HG02885 (cell line): ENCODE measurements at regions not wholly inside any gene's neighbourhood (a gene's known extent, or its start where the extent isn't known, plus 50 kb on each side); places are given as distances from the start of the nearest gene placed in this dataset.
"Not testable (repeated sequence)": the region's sequence is repeated elsewhere in the genome, so short reads cannot be mapped to it uniquely, and the experiment has no call there.

ENCODE experiments used
- ATAC-seq: cut with Tn5 transposase; IDR thresholded peaks from one replicate; pipeline ENCODE4 v1.9.1; 2021; ENCODE audit warnings: mild to moderate bottlenecking; ENCODE audit not compliant: unreplicated experiment, poor library complexity

DNA sequence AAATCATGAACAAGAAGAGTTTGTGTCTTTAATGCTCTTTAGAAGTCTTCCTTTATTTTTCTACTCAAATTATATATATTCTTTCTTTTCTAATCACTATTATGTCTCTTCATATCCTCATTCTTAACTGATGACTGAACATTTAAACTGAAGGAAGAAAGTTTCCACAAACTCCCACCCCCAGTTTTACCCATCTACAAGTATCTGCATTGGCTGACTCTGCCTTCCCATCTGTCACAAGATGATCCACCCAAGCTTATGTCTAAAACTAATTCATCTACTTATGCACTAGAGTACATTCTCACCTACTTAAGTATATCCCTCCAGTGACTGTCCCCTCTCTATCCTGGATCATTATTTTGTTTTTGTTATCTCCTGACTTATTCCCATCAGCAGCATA, 344.5 kb downstream of the PRR16 start:
- no peak for ATAC-seq

DNA sequence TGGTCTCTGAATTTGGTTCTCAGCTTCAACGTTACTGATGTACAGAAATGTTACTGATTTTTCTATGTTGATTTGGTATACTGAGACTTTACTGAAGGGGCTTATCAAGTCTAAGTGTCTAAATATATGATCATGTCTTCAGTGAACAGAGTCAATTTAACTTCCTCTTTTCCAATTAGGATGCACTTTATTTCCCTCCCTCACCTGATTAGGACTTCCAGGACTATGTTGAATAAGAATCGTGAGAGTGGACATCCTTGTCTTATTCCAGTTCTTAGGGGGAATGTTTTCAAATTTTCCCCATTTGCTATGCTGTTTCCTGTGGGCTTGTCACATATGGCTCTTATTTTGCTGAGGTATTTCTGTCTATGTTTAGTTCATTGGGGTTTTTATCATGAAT, 349.5 kb downstream of the PRR16 start:
- no peak for ATAC-seq

DNA sequence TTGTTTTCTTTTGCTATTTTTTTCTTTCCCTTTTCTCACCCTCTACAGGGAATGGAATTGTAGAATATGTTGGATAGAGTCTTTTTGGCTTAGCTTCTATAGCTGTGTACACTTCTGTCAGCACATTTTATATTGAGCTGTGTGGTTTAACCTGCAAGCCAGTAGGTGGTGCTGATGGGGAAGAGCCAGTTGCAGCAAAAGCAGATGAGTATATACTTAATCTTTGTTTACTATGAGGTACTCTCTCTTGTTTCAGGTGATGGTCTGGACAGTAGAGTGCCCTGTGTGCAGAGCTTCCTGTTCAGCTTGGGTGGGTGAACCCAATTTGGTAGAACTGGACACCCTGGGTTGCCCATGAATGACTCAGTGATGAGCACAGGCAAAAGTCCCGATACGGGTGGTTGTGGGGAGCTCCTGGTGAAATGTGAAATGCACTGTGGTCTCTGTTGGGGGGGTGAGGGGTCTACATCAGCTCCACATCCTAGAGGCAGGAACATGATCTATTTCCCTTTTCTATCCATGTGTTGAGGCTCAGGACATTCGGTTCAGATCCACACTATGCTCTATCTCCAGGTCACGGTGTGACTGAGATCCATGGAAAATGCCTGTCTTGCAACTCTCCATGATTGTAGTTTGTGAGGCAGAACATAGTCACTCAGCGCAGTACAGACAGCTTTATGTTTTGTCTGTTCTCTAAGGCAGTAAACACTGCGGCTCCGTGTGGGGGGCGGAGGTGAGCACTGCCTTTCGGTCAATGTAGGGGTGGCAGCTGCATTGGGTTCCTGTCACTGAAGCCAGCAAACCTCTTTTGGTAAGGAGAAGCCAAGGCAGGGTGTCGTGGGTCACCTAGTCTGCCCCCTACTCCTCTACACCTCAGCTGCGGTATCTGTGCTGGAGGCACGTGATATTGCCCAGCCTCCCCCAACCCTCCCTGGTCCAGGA, 353.2 kb downstream of the PRR16 start:
- ATAC-seq = no peak

DNA sequence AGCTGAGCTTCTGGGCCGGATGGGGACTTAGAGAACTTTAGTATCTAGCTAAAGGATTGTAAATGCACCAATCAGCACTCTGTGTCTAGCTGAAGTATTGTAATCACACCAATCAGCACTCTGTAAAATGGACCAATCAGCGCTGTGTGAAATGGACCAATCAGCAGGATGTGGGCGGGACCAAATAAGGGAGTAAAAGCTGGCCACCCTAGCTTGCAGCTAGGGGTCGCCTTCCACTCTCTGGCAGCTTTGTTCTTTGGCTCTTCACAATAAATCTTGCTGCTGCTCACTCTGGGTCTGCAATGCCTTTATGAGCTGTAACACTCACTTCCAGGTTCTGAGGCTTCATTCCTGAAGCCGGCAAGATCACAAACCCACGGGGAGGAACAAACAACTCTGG, 354.0 kb downstream of the PRR16 start:
- no peak for ATAC-seq

DNA sequence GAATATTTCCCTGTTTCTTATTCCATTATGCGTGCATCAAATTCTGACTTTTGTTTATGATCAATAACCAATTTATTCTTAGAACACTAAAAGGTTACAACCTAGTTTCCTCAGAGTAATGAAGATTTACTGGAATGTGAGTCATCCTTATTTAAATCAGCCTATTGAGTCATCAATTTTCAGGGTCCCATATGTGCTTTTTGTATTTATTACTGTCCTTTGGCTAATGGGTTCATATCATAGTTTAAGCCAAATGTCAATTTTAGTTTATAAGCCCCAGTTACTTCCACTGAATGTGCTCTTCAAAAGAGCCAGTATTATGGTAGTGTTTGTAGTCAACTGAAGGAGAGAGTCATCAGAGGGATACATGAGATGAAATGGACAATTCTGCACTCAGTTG, 359.2 kb downstream of the PRR16 start:
- no peak for ATAC-seq

DNA sequence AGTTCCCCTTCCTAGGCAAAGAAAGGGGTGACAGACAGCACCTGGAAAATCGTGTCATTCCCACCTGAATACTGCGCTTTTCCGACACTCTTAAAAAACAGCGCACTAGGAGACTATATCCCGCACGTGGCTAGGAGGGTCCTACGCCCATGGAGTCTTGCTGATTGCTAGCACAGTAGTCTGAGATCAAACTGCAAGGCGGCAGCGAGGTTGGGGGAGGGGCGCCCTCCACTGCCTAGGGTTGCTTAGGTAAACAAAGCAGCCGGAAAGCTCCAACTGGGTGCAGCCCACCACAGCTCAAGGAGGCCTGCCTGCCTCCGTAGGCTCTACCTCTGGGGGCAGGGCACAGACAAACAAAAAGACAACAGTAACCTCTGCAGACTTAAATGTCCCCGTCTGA, 367.5 kb downstream of the PRR16 start:
- ATAC-seq = not testable (repeated sequence)

DNA sequence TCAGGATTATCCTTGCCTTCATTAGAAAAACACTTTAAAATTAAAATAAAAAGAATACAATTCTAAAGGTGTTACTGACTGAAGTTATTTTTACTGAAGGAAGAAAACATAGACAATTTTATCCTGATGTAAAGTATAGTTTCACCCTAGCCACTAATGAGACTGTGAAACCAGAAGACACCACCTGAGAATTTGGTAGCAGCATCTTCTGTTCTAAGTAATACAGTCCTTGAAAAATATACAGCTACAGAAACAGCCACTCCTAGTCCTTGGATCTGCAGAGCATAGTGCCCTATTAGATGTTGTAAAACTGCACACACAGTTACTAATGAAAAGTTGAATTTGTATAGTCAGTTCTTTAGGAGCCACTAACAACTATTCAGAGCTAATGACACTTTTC, 377.7 kb downstream of the PRR16 start:
- ATAC-seq = no peak

DNA sequence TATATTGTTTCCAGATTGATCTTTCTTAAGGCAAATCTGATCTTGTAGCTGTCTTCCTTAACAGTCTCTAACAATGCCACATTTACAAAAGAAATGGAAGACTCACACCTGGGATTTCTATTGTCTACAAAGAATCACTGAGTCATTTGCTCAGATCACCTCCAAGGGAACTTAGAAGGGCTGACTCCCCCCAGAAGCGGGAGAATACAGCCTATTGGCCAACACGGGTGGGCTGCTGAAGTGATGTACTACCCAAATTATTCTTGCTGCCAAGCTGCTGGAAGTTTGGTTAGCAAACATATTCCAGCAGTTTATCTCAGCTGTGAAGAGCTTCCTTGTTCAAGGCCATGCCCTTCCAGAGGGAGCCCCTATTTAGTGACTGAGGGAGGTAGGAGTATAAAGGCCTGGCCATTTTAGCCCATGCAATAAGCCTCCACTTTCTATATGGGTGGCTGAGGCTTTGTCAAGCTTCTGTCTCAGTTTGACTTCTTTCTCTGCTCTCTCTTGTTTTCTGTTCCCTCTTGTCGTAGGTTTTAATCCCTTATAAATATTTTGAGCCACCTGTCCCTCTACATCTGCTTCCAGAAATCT, 379.4 kb downstream of the PRR16 start:
- no peak for ATAC-seq

DNA sequence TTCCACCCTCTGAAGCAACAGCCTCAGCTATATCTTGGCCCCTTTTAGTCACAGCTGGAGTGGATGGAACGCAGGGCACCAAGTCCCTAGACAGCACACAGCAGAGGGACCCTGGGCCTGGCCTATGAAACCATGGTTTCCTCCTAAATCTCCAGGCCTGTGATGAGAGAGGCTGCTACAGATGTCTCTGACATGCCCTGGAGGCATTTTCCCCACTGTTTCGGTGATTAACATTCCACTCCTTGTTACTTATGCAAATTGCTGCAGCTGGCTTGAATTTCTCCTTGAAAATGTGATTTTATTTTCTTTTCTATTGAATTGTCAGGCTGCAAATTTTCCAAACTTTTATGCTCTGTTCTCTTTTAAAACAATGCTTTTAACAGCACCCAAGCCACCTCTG, 384.8 kb downstream of the PRR16 start:
- no peak for ATAC-seq

DNA sequence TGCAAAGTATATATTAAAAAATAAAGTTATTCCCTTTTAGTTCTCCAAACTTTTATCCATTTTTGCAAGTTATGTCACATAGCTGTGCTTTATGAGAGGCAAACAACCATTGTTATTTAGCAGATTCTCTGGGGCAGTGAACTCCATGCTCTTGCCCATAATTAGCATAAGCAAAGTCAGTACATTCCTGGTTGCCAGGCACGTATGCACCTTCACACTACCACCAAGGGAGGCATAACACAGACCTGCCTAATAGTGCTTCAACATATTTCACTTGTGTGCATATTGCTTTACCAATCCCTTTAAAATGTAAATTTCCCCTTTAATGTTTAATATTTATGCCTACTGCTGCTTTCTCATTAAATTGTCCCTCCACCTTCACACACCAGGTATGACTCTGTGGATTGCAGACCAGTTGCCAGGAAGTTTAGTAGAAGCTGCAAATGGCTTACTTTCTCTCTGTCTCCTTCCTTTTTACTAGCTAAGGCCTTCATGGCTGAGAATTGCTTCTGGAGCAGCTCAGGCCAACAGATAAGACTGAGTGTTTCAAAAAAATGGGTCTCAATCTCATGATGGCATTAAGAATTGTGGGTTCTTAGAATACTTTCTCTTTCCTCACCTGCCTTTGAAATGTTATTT, 388.2 kb downstream of the PRR16 start:
- ATAC-seq = no peak

DNA sequence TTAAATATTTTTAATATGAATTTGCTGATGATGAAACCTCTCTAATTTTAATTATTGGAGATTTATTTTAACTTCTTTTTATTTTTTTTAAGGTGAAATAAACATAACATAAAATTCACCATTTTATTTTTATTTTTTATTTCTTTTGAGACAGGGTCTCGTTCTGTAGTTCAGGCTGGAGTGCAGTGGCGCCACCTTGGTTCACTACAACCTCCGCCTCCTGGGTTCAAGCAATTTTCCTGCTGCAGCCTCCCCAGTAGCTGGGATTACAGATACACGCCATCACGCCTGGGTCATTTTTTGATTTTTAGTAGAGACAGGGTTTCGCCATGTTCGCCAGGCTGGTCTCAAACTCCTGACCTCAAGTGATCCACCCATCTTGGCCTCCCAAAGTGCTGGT, 402.9 kb downstream of the PRR16 start:
- no peak for ATAC-seq

DNA sequence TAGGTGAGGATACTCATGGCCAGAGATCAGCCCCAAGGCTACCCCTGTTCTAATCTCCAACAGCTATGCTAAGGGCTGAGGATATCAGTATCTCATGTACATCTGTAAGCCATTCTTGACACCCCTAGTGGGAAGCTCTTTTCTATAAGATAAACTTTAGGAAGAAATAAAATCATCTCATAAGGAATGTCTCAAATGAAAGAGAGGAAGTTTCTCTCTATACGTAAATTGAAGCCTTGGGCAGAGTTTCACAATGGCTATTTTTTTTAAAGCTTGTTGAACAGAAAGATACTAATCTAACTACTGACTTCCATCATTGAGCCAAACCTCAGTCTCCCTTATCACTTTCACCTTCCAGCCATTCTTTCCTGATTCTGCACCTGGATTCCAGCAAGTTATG, 405.7 kb downstream of the PRR16 start:
- ATAC-seq = no peak

DNA sequence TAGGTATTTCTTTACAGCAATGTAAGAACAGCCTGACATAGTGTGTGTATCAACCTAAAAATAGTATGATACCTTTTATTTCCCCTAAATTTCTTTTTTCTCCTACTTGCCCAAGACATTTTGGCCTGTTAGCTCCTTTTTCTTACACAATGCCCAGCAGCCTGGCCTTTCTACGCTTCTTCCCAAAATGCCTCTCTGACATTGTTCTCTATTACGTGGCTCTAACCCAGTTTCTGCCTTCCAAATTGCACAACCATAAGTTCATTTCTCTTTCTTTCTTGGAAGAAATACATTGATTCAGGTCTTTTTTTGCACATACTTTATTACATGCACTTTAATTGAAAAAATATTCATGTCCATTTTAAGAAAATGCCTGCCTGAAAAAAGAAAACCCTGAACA, 408.2 kb downstream of the PRR16 start:
- no peak for ATAC-seq

DNA sequence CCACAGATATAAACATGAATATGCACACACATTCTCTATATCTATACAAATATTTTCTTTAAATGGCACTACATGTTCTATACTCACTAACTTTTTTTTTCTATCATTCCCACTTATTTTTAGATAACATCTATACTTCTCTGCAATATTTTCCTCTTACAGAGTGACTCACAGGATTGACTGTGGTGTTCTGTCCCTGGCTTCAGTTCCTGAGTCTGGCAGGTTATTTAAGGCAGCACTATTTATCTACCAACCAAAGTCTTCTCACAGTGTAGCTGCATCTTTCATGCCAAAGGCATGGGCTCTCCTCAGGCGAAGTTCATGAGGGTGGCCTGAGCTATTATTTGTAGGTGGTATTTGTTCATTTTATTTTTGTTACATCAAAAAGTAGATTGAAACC, 409.0 kb downstream of the PRR16 start:
- no peak for ATAC-seq

DNA sequence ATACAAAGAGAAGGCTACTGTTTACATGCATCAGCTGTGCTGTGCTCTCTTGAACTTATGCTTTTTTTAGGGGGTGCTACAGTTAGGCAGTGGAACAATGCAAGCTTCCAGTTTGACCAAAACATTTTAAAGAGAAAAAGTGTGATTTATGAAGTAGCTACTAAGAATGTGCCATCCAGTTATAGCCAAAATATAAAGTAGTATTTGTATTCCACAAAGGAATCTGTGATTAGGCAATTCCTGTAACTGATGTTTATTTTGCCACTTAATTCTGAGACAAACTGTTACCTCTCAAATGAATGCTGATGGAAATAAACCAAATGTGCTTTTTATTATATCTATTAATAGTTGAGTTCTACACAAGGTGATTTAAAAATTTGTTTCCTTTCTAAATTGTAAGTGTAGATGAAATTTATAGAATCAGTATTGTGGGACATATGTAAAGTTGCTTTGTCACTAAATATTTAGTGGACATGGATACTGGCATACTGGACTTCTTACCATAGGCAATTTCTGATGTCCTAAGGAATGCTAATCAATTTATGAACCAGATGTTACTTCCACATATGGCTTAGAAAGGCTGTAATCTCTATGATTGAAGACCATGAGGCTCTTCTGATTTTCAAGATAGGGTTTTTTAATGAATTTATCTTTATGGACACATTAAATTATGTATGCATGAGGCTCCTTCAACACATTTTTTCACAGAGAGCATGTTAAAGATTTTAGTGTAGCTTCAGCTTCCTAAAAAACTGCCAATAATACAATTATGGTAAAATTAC, 410.2 kb downstream of the PRR16 start:
- ATAC-seq = no peak

DNA sequence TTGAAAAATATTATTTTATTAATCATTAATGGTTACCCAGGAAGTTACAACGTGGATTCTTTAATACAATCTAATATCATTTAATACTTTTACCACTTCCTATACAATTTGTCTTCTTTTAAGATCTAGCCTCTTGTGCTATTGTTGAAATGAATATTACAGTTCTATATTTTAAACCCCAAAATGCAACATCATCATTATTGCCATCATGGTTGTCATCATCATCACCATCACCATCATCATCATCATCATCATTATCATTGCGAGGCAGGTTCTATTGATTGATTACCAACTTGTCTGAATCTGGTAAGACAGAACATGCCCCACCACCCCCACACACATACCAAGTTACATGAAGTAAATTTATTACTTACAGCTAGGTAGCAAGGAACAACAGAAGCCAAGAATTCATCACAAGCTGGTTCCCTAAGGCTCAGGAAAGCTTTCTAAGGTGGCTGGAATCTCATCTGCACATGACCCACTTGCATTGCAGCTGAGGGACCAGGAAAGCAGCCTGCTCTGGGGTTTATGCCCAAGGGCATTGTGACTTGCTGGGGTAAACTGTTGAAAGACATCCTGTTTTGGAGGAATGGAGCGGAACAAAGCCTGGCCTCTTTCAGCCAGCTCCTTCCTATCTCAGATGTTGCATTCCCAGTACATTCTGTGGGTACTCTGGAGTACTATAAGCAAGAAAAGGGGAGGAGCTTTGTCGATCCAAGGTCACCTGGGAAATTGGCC, 418.1 kb downstream of the PRR16 start:
- no peak for ATAC-seq

DNA sequence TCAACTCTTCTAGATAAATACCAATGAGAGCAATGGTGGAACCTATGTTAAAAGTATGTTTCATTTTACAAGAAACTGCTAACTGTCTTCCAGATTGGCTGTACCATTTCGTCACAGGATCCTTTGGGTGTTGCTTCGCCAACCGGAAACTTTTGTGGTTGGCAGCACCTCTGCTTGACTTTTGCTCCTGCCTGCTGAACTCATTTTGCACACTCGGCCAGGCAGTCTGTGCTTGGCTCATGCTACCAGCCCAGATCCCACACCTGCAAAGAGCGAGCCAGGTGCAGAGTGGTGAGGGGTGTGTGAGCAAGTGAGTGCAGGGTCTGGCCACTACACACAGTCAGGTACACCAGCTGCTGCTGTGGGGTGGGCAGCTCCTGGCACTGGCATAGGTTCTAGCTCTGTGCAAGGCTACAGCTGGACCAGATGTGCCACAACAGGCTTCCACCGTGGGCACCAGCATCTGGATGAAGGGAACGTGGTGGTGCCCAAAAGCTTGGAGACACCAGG, 422.3 kb downstream of the PRR16 start:
- no peak for ATAC-seq

DNA sequence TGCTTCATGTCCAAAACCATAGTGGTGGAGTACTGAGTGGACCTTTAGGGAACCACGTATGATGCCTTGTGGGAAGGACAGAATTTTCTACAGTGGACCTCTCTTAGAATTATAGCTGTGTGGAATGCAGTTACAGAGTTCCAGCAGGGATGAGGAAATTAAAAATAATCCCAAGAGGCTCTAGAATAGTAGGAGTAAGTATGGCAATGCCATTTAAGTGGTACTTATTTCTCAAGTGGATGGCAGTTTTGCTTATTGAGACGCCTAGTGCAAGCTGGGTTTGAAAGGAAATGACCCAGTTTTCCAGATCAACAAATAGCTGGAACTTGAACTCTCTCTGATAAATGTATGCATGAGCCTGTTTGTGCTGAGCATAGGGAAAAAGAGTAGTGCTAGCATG, 431.6 kb downstream of the PRR16 start:
- no peak for ATAC-seq

DNA sequence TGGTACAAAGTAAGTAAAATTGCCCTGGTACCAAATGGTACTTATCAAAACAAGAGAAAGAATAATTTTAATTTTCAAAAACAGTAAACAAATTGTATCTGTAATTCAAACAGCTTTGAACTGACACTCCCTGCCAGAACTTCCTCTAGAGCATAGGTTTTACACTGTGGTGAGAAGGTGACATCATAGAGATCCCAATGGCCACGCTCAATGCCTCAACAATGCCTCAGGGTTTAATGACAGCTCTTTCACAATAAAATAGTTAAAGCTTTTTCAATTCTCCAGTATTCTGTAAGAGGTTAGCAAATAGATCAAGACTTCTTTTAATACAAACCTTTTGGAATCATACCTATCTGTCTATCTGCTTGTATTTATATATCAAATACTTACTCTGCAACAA, 437.1 kb downstream of the PRR16 start:
- ATAC-seq = no peak

DNA sequence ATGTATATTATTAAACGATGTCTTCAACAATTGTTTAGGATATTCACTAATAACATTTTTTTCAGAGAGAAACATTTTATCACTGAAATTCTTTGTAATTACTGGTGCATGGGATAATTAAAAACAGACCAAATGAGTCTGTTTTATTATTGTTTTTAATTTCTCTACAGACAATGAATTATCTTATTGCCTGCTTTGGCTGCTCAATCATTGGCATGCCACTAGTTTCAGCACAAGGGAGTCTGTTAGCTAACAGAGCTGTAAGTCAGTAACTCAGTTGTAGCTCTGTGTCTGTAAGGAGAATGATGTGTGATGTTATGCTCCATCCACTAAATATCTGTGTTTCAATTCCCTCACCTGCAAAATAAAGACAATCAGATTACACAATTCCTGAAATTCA, 443.9 kb downstream of the PRR16 start:
- no peak for ATAC-seq
